H9 (cell line): ENCODE measurements at regions not wholly inside any gene's neighbourhood (a gene's known extent, or its start where the extent isn't known, plus 50 kb on each side); places are given as distances from the start of the nearest gene placed in this dataset.

Experiments used
- DNase-seq: peaks from one replicate; pipeline ENCODE4 v3.0.0-alpha.2; 2017
- H2AFZ ChIP-seq: one replicate; pipeline ENCODE4 v1.6.1; 2013; ENCODE audit warnings: mild to moderate bottlenecking, low read length, control low read depth, moderate library complexity
- H2AK5ac ChIP-seq: 2 replicates; pipeline ENCODE4 v1.6.1; 2013; ENCODE audit warnings: low read length, control low read depth, mixed read lengths; ENCODE audit not compliant: insufficient read length
- H2BK120ac ChIP-seq: one replicate; pipeline ENCODE4 v1.6.1; 2013; ENCODE audit warnings: low read depth, mild to moderate bottlenecking, low read length, control low read depth, inconsistent platforms; ENCODE audit not compliant: poor library complexity, severe bottlenecking
- H2BK12ac ChIP-seq: 2 replicates; pipeline ENCODE4 v1.6.1; 2013; ENCODE audit warnings: low read length, control low read depth, mixed read lengths, low read depth; ENCODE audit not compliant: insufficient read length
- H2BK15ac ChIP-seq: 2 replicates; pipeline ENCODE4 v1.6.1; 2013; ENCODE audit warnings: low read depth, low read length, control low read depth
- H2BK20ac ChIP-seq: one replicate; pipeline ENCODE4 v1.6.1; 2013; ENCODE audit warnings: low read depth, mild to moderate bottlenecking, low read length, control low read depth, inconsistent platforms; ENCODE audit not compliant: poor library complexity, severe bottlenecking
- H2BK5ac ChIP-seq: 2 replicates; pipeline ENCODE4 v1.6.1; 2013; ENCODE audit warnings: low read length, control low read depth, mixed read lengths; ENCODE audit not compliant: insufficient read length
- H3K14ac ChIP-seq: 2 replicates; pipeline ENCODE4 v1.6.1; 2013; ENCODE audit warnings: low read length, control low read depth; ENCODE audit not compliant: insufficient read depth
- H3K18ac ChIP-seq: 2 replicates; pipeline ENCODE4 v1.6.1; 2013; ENCODE audit warnings: low read depth, mild to moderate bottlenecking, mixed read lengths, low read length, control low read depth; ENCODE audit not compliant: insufficient read length
- H3K23ac ChIP-seq: 2 replicates; pipeline ENCODE4 v1.6.1; 2013; ENCODE audit warnings: low read length, control low read depth, mixed read lengths, low read depth; ENCODE audit not compliant: insufficient read length
- H3K23me2 ChIP-seq: 2 replicates; pipeline ENCODE4 v1.6.1; 2013; ENCODE audit warnings: low read depth, mild to moderate bottlenecking, mixed read lengths, low read length, control low read depth; ENCODE audit not compliant: insufficient read length, poor library complexity, severe bottlenecking
- H3K27ac ChIP-seq: 2 replicates; pipeline ENCODE4 v1.5.1; 2013; ENCODE audit warnings: low read length, control low read depth, mixed read lengths, low read depth; ENCODE audit not compliant: insufficient read length
- H3K27me3 ChIP-seq: 2 replicates; pipeline ENCODE4 v1.6.1; 2013; ENCODE audit warnings: low read length, control low read depth, inconsistent platforms; ENCODE audit not compliant: insufficient read depth
- H3K4ac ChIP-seq: 2 replicates; pipeline ENCODE4 v1.6.1; 2013; ENCODE audit warnings: low read depth, mild to moderate bottlenecking, control low read depth, inconsistent platforms, low read length, moderate library complexity
- H3K4me1 ChIP-seq: 2 replicates; pipeline ENCODE4 v1.6.1; 2013; ENCODE audit warnings: low read length, control low read depth, inconsistent platforms; ENCODE audit not compliant: insufficient read depth
- H3K4me2 ChIP-seq: 2 replicates; pipeline ENCODE4 v1.6.1; 2013; ENCODE audit warnings: low read length, control low read depth, mixed read lengths; ENCODE audit not compliant: insufficient read length, insufficient read depth
- H3K56ac ChIP-seq: 2 replicates; pipeline ENCODE4 v1.6.1; 2013; ENCODE audit warnings: low read depth, mild to moderate bottlenecking, mixed read lengths, low read length, control low read depth; ENCODE audit not compliant: insufficient read length
- H3K79me1 ChIP-seq: 2 replicates; pipeline ENCODE4 v1.6.1; 2013; ENCODE audit warnings: low read depth, mild to moderate bottlenecking, moderate library complexity, low read length, control low read depth, inconsistent platforms; ENCODE audit not compliant: insufficient read depth, poor library complexity, severe bottlenecking
- H3K79me2 ChIP-seq: 2 replicates; pipeline ENCODE4 v1.6.1; 2013; ENCODE audit warnings: low read length, control low read depth, inconsistent platforms; ENCODE audit not compliant: insufficient read depth
- H3K9ac ChIP-seq: 2 replicates; pipeline ENCODE4 v1.6.1; 2013; ENCODE audit warnings: low read length, control low read depth, mixed read lengths; ENCODE audit not compliant: insufficient read length; ENCODE audit errors: extremely low read depth
- H3K9me3 ChIP-seq: one replicate; pipeline ENCODE4 v1.6.1; 2013; ENCODE audit warnings: low read depth, low read length, inconsistent platforms; ENCODE audit not compliant: control insufficient read depth
- H3T11ph ChIP-seq: one replicate; pipeline ENCODE4 v1.6.1; 2013; ENCODE audit warnings: mild to moderate bottlenecking, low read length, control low read depth, inconsistent platforms
- H4K20me1 ChIP-seq: one replicate; pipeline ENCODE4 v1.6.1; 2013; ENCODE audit not compliant: control insufficient read depth, insufficient read length, insufficient read depth
- H4K5ac ChIP-seq: 2 replicates; pipeline ENCODE4 v1.6.1; 2013; ENCODE audit warnings: low read depth, mild to moderate bottlenecking, mixed read lengths, low read length, control low read depth; ENCODE audit not compliant: insufficient read length
- H4K8ac ChIP-seq: replicated peaks from 2 replicates; pipeline ENCODE4 v1.6.1; 2013; ENCODE audit warnings: low read length, control low read depth, mixed read lengths, low read depth; ENCODE audit not compliant: insufficient read length
- H4K91ac ChIP-seq: 2 replicates; pipeline ENCODE4 v1.6.1; 2013; ENCODE audit warnings: low read depth, mild to moderate bottlenecking, moderate library complexity, mixed read lengths, low read length, control low read depth; ENCODE audit not compliant: insufficient read length
- H3K27ac Mint-ChIP-seq, 3 experiments: 2 replicates in 2 of 3; 3 replicates in 1 of 3; pipeline ENCODE4 v1.8.0; 2020 to 2021; ENCODE audit warnings: mixed read lengths in 3 of 3, mild to moderate bottlenecking in 1 of 3, moderate library complexity in 1 of 3
- H3K27me3 Mint-ChIP-seq: 2 replicates; pipeline ENCODE4 v1.8.0; 2021; ENCODE audit warnings: low read depth, mild to moderate bottlenecking, moderate library complexity, mixed read lengths
- H3K36me3 Mint-ChIP-seq, 3 experiments: 2 replicates in 2 of 3; 3 replicates in 1 of 3; pipeline ENCODE4 v1.8.0; 2020 to 2021; ENCODE audit warnings: low read depth in 3 of 3, mixed read lengths in 3 of 3; ENCODE audit not compliant: insufficient read depth in 1 of 3
- H3K4me1 Mint-ChIP-seq, 2 experiments: 2 replicates each; pipeline ENCODE4 v1.8.0; 2020; ENCODE audit warnings: mixed read lengths in 2 of 2
- H3K4me3 Mint-ChIP-seq, 2 experiments: 2 replicates in 1 of 2; 3 replicates in 1 of 2; pipeline ENCODE4 v1.8.0; 2020 to 2021; ENCODE audit warnings: mild to moderate bottlenecking in 2 of 2, mixed read lengths in 2 of 2, moderate library complexity in 1 of 2
- H3K9me3 Mint-ChIP-seq, 2 experiments: 2 replicates in 1 of 2; 3 replicates in 1 of 2; pipeline ENCODE4 v1.8.0; 2020; ENCODE audit warnings: mild to moderate bottlenecking in 2 of 2, mixed read lengths in 2 of 2, moderate library complexity in 1 of 2
- CTCF ChIP-seq: fragments of 200-600 bp; sonication (generic); conservative IDR thresholded peaks from 3 replicates; pipeline ENCODE4 v1.8.0; 2021; ENCODE audit warnings: antibody characterized with exemption, mild to moderate bottlenecking
- WGBS: extraction: QIAGEN DNeasy Blood & Tissue Kit; methylation state at CpG from one replicate; pipeline ENCODE4 v1.1.7; 2013; ENCODE audit warnings: missing lambda C conversion rate, low lambda C conversion rate, mixed read lengths; ENCODE audit not compliant: insufficient read length; ENCODE audit errors: extremely low coverage; 5-methylcytosine and 5-hydroxymethylcytosine counted together

- Histone ChIP-seq H3K4ac (no peak overlapping the region), H3K27ac (no peak overlapping the region), H2AK5ac (no peak overlapping the region), H3K56ac (no peak overlapping the region), H3K23ac (no peak overlapping the region), H3K9me3 (no peaks in the 10 kb centered on the region), H2BK20ac (no peak overlapping the region), H4K20me1 (no peaks in the 10 kb centered on the region), H3K27me3 (no peaks in the 10 kb centered on the region), H3K4me1 (no peaks in the 10 kb centered on the region), H4K8ac (no peak overlapping the region), H2BK12ac (no peak overlapping the region), H4K91ac (no peak overlapping the region), H3K14ac (no peak overlapping the region), H2BK15ac (no peak overlapping the region), H2BK120ac (no peak overlapping the region), H3K23me2 (no peaks in the 10 kb centered on the region), H2BK5ac (no peak overlapping the region), H4K5ac (no peak overlapping the region), H3K4me2 (no peak overlapping the region), H3K18ac (no peak overlapping the region), H2AFZ (no peak overlapping the region), H3T11ph (no peak overlapping the region), H3K79me1 (no peaks in the 10 kb centered on the region), H3K9ac (no peak overlapping the region), H3K79me2 (no peaks in the 10 kb centered on the region)
- Mint-ChIP-seq H3K4me1 (peaks cover 7 to 10% of the 10 kb centered on the region in 2 experiments), H3K36me3 (no peaks in the 10 kb centered on the region; a peak in 1 of 7 replicates), H3K4me3 (no peak overlapping the region), H3K27me3 (peaks cover 9% of the 10 kb centered on the region), H3K9me3 (no peaks in the 10 kb centered on the region), H3K27ac (no peak overlapping the region)
- DNase-seq = no peak
- no CpG with 5 or more reads among the region's 3 CpGs for WGBS
- TF ChIP-seq CTCF = no peak
These were observed 131.1 kb downstream of the TMEM114 start for GRCh38 chr16:8459085-8459733.
